GM19452 (cell line): ENCODE measurements at regions not wholly inside any gene's neighbourhood (a gene's known extent, or its start where the extent isn't known, plus 50 kb on each side); places are given as distances from the start of the nearest gene placed in this dataset.

ENCODE experiments used
- ATAC-seq: cut with Tn5 transposase; IDR thresholded peaks from one replicate; pipeline ENCODE4 v1.9.1; 2021; ENCODE audit not compliant: unreplicated experiment

DNA sequence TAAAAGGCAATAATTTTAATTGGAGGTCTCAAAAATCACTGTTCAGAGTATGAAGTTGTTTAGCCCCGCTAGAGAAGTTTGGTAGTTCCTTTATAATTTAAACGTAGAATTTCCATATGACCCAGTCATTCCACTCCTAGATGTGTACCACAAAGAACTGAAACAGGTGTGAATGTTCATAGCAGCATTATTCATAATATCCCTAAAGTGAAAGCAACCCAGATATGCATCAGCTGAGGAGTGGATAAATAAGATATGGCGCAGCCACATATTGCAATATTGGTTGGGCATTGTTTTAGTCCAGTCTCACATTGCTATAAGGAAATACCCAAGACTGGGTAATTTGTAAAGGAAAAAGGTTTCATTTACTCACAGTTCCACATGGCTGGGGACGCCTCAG lies 976.2 kb downstream of the NLGN4Y start:
- no peak for ATAC-seq

DNA sequence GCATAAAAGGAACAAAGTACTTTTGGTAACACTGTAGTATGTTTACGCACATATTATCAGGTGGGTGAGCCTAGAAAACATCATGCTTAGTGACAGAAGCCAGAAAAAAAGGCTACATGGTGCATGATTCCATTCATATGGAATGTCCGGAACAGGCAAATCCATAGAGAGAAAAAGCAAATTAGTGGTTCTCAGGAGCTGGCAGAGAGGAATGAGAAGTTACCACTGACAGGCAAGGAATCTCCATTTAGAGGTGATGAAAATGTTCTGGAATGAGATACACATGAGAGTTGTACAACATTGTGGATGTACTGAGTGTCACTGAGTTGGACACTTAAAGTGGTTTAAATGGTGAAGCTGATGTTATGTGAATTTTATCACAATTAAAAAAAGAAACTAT lies 976.9 kb downstream of the NLGN4Y start:
- ATAC-seq: no peak

DNA sequence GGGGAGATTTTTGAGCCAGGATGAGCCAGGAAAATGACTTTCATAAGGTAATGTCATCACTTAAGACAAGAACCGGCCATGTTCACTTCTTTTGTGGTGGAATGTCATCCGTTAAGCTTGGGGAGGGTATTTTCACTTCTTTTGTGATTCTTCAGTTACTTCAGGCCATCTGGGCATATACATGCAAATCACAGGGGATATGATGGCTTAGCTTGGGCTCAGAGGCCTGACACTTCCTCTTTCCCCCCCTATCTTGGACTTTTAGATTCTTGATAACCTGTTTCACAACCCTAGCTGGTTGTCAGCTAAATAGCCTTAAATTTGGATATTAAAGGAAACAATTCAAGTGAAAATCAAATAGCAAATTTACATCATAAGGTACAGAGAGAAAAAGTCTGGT lies 986.0 kb downstream of the NLGN4Y start:
- no peak for ATAC-seq

- no peak for ATAC-seq
Measured at GRCh38 chrY:15510984-15511650, 986.8 kb downstream of the NLGN4Y start.

DNA sequence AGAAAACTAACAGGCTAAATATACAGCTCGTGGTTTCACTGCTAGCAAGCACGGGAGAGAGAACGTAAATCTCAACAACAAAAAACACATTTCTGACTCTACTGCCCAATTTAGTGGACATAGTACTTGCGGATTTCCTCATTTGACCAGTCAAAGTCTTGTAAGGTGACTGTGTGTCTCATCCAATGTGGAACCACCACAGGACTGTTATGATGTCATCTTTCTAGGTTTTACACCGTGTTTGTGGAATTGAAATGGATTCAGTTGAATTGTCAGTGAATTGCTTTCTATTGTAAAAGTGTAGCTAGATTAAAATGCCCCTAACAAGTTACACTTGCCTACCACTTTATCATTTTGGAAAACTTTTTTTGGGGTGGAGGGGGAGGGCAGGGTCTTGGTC lies 1010.8 kb downstream of the NLGN4Y start:
- no peak for ATAC-seq

DNA sequence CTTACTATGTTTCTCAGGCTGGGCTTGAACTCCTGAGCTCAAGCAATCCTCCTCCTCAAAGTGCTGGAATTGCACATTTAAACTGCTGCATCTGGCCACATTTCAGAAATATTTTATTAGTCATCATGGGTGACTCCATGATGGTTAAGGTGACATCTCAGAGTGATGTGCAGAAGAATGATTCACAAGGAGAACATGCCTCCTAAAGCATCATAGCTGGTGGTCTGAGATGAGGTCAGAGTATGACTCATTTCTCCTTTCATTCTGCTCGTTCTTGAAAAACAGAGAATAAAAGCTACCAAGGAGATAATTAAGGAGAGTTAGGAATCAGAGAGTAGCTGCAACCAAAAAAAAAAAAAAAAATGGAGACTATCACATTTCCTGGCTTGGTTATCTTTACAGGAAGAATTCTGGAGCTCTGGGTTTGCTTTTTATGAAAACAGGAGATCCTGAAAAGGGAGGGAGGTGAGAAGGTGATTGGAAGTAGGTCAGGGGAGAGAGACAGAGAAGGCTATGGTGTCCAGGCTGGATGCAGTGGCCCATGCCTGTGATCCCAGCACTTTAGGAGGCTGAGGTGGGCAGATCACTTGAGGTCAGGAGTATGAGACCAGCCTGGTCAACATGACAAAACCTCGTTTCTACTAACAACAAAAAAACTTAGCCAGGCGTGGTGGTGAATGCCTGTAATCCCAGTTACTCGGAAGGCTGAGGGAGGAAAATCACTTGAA lies 1011.6 kb downstream of the NLGN4Y start:
- ATAC-seq: no peak

GRCh38 chrY:15540516-15540915 lies 1016.2 kb downstream of the NLGN4Y start:
- no peak for ATAC-seq

DNA sequence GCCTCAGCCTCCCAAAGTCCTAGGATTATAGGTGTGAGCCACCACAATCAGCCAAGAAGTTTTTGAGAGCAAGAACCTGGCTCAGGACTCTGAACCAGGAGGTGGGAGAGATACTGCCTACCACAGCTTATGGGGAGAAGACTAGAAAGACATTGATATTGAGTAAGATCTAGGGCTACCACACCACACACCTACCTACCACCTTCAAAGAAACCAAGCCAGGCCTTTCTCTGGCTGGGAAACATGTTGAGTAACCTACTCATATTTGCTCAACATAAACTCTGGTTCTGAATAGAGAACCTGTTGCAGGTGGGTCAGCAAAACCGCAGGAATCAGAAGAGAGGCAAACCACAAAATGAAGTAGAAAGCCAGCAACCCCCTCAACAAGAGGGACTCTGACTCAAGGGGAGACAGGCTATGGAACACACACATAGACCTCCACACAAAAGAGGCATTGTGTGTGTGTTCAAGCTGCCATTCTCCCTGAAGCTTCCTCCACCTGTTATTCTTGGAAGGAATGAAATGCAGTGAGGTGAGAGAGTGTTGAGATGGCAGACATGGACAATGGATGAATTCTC lies 1021.9 kb downstream of the NLGN4Y start:
- no peak for ATAC-seq

DNA sequence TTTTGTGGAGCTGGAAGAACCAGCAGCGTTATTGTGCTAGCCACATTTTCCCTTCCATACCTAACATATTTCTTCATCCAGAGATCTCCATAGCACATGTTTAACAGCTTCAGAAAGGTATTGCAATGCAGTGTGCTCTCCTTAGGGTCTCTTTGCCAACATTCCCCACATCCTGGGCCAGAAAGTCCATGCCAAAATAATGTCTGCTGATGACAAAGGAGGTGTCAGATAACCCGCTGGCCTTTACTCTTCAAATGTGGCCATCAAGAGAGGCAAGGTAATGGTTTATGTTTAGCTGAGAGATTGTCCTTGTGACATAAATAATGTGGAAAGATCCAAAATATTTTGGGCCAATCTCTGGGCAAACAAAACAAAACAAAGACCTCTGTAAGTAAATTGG lies 1027.7 kb downstream of the NLGN4Y start:
- no peak for ATAC-seq

- no peak for ATAC-seq
Measured at GRCh38 chrY:15554991-15555390, 1030.7 kb downstream of the NLGN4Y start.

- ATAC-seq: no peak
Measured at GRCh38 chrY:15559169-15559568, 1034.8 kb downstream of the NLGN4Y start.

GRCh38 chrY:15560840-15561239 lies 1036.5 kb downstream of the NLGN4Y start:
- no peak for ATAC-seq

DNA sequence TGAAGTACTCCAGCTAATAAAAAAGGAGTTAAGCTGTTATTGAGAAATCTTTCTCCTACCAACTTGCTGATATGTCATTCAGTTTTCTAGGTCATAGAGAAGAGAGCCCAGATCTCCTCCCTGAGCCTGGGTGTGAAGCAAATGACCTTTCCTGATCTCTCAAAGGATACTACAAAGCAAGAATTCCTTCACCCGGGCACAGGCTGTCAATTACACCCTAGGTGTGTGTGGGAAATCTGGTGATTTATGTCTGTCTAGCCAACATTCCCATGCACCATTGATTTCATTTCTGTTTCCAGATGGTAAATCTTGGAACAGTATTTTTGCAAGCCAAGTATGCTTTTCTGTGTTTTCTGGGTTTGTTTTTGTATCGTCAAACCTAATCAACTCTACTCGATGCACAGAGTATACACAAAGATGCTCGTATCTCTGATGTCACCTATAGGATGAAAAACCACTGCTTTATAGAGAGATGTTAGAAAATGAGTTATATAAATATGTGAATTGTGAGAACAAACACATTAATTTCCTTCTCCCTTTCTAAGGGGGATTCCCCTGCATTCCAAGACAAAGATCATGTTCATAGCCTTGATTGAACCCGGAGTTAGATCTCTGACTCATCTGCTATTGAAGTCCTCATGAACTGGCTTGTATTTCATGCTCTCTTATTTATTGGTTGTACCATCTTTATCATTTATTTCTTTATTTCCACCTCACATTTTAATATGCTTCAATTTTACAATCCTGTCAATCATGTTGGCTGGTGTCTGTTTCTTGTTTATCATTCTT lies 1037.4 kb downstream of the NLGN4Y start:
- ATAC-seq: no peak

DNA sequence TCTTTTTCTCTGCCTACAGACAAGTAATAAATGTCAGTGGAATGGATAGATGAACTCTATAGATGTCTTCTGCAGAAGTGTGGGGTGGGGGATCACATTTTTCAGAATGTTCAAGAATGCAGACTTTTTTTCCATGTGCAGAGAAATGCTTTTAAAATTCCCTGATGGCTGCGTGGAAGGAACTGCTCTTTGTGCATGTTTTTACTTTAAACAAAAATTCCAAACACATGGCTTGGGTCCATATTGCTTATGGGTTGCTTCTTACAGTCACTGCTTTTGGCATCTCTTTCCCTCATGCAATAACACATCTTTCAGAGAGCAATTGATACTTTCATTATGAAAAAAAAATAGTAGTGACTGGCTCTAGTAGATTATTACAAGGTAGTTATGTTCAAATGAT lies 1053.6 kb downstream of the NLGN4Y start:
- no peak for ATAC-seq

DNA sequence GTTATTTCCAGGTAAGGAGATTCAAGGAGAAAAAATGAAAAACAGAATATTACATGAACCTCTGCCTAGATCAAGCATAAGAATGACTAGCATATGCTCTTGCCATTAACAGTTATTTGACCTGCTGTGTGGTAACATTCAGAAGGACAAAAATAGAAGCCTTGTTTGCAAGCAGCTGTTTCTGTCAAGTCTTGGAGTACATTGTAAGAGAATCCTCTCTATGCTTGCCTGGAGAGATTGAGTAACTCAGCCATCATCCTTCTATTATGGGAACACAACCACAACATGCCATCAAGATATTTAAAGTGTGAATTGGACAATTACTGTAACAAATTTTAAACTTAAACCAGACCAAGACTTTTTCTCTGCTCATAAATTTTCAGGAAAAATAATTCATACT lies 1054.4 kb downstream of the NLGN4Y start:
- no peak for ATAC-seq

DNA sequence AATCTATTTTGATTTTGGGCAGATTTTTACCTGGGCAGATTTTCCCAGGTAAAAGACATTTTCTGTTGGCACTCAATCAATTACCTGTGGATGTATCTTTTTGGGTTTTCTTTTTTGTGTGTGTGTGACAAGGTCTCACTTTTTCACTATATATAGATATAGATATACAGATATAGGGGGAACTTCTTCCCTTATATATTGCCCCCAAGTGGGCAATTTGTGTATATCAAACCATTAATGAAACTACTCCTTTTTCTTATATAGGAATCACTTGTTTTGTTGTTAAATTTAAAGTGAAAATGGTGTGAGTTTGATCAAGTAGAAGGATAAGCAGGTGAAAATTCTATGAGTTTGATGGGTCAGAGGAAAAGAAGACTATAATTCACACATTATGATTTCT lies 1054.9 kb downstream of the NLGN4Y start:
- no peak for ATAC-seq

GRCh38 chrY:15583111-15583510 lies 1058.8 kb downstream of the NLGN4Y start:
- no peak for ATAC-seq

GRCh38 chrY:15592957-15593356 lies 1068.6 kb downstream of the NLGN4Y start:
- no peak for ATAC-seq

DNA sequence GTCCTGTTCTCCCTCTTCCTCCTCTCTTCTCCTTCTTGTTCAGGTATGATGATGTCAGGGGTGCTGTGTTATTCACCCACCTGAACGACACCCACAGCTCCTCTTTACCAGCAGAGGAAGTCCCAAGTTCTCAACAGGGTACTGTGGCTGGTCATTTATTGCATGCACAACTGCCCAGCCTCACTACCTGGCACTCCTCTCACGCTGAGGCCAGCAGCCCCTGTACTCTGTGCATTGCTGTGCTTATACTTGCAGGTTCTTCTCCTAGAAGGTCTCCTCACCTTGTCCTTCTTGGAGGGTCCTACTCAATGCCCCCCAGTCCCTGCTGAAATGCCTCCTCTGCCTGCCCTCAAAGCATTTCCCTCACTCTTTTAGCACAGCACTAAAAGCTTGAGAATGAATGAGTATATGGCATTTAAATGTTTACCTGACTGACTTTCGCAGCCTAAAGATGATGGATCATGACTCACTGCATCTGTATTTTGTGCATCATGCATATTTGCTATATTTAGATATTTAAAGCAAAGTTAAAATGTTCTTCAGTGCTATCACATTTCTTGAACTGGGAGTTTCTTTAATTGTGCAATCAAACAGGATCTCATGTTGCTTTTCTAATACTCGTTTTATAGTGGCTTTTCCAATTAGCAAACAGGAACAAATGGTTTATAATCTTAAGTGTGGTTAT lies 1069.3 kb downstream of the NLGN4Y start:
- ATAC-seq: no peak

DNA sequence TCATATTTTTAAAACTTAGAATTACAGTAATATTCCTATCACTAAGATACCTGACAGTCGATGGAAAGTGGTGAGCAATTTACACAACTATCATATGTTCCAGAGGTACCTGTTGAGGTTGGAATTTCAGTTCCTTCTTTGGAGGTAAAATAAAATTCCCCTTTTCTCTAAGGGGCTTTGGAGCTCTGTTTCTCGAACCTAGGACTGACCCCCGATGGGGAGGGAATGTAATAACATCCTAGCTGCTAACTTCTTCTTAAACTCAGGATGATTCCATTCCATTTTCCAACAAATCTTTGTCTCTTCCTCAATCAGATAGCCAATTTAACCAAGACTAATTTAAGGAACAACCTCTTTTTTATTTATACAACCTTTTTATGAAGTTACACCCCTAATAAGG lies 1069.8 kb downstream of the NLGN4Y start:
- no peak for ATAC-seq

- no peak for ATAC-seq
Measured at GRCh38 chrY:15600565-15600964, 1076.2 kb downstream of the NLGN4Y start.
